PC-3 (cell line): ENCODE measurements at regions not wholly inside any gene's neighbourhood (a gene's known extent, or its start where the extent isn't known, plus 50 kb on each side); places are given as distances from the start of the nearest gene placed in this dataset.

Experiments
- ATAC-seq: fragments of 200-7000 bp; cut with Tn5 transposase; 2 replicates; pipeline ENCODE4 v1.9.1; 2020; ENCODE audit warnings: mild to moderate bottlenecking, moderate library complexity
- BruUV-seq: library from RNA; stranded (reverse); fragments of 400-500 nt; replicated peaks from 2 replicates; lab custom pipeline; 2021; lab: Mats Ljungman, UMichigan
- CTCF ChIA-PET: fragments of 300-600 bp; sonication (Branson Sonifier 250); formaldehyde crosslinking; loops from one replicate; lab custom pipeline; 2022; ENCODE audit warnings: antibody characterized with exemption; lab: Charles Lee
- POLR2A ChIA-PET: fragments of 300-600 bp; sonication (Branson Sonifier 250); formaldehyde crosslinking; loops from one replicate; lab custom pipeline; 2022; ENCODE audit warnings: antibody characterized with exemption; ENCODE audit not compliant: unreplicated experiment; lab: Charles Lee
- DNase-seq: peaks from one replicate; pipeline ENCODE4 v3.0.0-alpha.2; 2015
- H2AFZ ChIP-seq: fragments of 300-600 bp; sonication (generic); 2 replicates; pipeline ENCODE4 v1.6.0; 2016; ENCODE audit warnings: antibody characterized with exemption, low read length
- H3F3A ChIP-seq: fragments of 300-600 bp; sonication (generic); one replicate; pipeline ENCODE4 v1.6.0; 2017; ENCODE audit warnings: antibody characterized with exemption, low read length, control low read depth, mild to moderate bottlenecking; ENCODE audit not compliant: unreplicated experiment
- H3K27ac ChIP-seq: fragments of 300-600 bp; sonication (generic); 2 replicates; pipeline ENCODE4 v1.5.1; 2016; ENCODE audit warnings: mild to moderate bottlenecking, low read length
- H3K27me3 ChIP-seq: fragments of 300-600 bp; sonication (generic); 2 replicates; pipeline ENCODE4 v1.6.1; 2016; ENCODE audit warnings: low read length, mixed read lengths
- H3K36me3 ChIP-seq: fragments of 300-600 bp; sonication (generic); 2 replicates; pipeline ENCODE4 v1.6.1; 2016; ENCODE audit warnings: low read depth, mixed run types, low read length, mixed read lengths
- H3K4me1 ChIP-seq: fragments of 300-600 bp; sonication (generic); 2 replicates; pipeline ENCODE4 v1.5.1; 2016; ENCODE audit warnings: low read length; ENCODE audit not compliant: insufficient read depth
- H3K4me2 ChIP-seq: fragments of 300-600 bp; sonication (generic); 2 replicates; pipeline ENCODE4 v1.6.0; 2016; ENCODE audit warnings: low read length
- H3K4me3 ChIP-seq: fragments of 300-600 bp; sonication (generic); 2 replicates; pipeline ENCODE4 v1.5.1; 2016; ENCODE audit warnings: mild to moderate bottlenecking, low read length, mixed read lengths
- H3K79me2 ChIP-seq: fragments of 300-600 bp; sonication (generic); 2 replicates; pipeline ENCODE4 v1.6.1; 2017; ENCODE audit warnings: low read length, mixed read lengths
- H3K9ac ChIP-seq: fragments of 300-600 bp; sonication (generic); 2 replicates; pipeline ENCODE4 v1.6.0; 2016; ENCODE audit warnings: mild to moderate bottlenecking, low read length
- H3K9me2 ChIP-seq: fragments of 300-600 bp; sonication (generic); replicated peaks from 2 replicates; pipeline ENCODE4 v1.6.1; 2016; ENCODE audit warnings: mixed run types, low read length, mixed read lengths
- H3K9me3 ChIP-seq: fragments of 300-600 bp; sonication (generic); 2 replicates; pipeline ENCODE4 v1.6.1; 2016; ENCODE audit warnings: low read length, mixed read lengths
- H4K20me1 ChIP-seq: fragments of 300-600 bp; sonication (generic); 2 replicates; pipeline ENCODE4 v1.6.1; 2016; ENCODE audit warnings: low read length, mixed read lengths
- EZH2 ChIP-seq: fragments of 300-600 bp; sonication (generic); IDR thresholded peaks from one replicate; pipeline ENCODE4 v1.6.1; 2017; ENCODE audit warnings: antibody characterized with exemption, mild to moderate bottlenecking, low read length; ENCODE audit not compliant: unreplicated experiment
- EZH2phosphoT487 ChIP-seq: fragments of 300-600 bp; sonication (generic); IDR thresholded peaks from 2 replicates; pipeline ENCODE4 v1.6.1; 2018; ENCODE audit warnings: mild to moderate bottlenecking, antibody characterized with exemption, low read length, borderline replicate concordance
- intact Hi-C: fragments of 100-400 bp; cut with micrococcal nuclease; formaldehyde crosslinking; loops from 2 replicates; pipeline ENCODE4 v1.9.0; 2023
- TF ChIP-seq, protein P1 (sequence below): fragments of 300-600 bp; sonication (generic); conservative IDR thresholded peaks from 2 replicates; pipeline ENCODE4 v1.5.1; 2017; ENCODE audit warnings: antibody characterized with exemption, low read depth, mild to moderate bottlenecking, low read length

DNA sequence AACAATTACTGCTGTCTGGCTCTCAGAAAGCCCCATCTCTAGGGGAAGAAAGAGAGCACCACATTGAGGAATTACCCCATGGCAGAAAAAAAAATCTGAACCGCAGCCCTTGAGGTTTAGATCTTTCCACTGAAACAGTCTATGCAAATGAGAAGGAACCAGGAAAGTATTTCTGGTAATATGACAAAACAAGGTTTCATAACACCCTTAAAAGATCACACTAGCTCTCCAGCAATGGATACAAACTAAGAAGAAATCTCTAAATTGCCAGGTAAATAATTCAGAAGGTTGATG, 427.1 kb downstream of the PRELID2 start:
- ChIA-PET POLR2A (no interaction called here), CTCF (no interaction called here)
- H3K4me3 ChIP-seq = no peak overlapping the region
- H3K27me3 ChIP-seq = no peaks in the 10 kb centered on the region
- no peak overlapping the region for H3K9ac ChIP-seq
- no peaks in the 10 kb centered on the region for H3K4me1 ChIP-seq
- no peaks in the 10 kb centered on the region for H4K20me1 ChIP-seq
- TF ChIP-seq EZH2phosphoT487 (no peak), EZH2 (no peak)
- TF ChIP-seq, protein P1, sequence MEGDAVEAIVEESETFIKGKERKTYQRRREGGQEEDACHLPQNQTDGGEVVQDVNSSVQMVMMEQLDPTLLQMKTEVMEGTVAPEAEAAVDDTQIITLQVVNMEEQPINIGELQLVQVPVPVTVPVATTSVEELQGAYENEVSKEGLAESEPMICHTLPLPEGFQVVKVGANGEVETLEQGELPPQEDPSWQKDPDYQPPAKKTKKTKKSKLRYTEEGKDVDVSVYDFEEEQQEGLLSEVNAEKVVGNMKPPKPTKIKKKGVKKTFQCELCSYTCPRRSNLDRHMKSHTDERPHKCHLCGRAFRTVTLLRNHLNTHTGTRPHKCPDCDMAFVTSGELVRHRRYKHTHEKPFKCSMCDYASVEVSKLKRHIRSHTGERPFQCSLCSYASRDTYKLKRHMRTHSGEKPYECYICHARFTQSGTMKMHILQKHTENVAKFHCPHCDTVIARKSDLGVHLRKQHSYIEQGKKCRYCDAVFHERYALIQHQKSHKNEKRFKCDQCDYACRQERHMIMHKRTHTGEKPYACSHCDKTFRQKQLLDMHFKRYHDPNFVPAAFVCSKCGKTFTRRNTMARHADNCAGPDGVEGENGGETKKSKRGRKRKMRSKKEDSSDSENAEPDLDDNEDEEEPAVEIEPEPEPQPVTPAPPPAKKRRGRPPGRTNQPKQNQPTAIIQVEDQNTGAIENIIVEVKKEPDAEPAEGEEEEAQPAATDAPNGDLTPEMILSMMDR = no peak
- DNase-seq (no peak), ATAC-seq (no peak)
- no peaks in the 10 kb centered on the region for H3F3A ChIP-seq
- intact Hi-C loops = no loop called here
- no TSS peak for BruUV-seq
- no peak overlapping the region for H2AFZ ChIP-seq
- no peaks in the 10 kb centered on the region for H3K79me2 ChIP-seq
- no peaks in the 10 kb centered on the region for H3K9me2 ChIP-seq
- no peaks in the 10 kb centered on the region for H3K36me3 ChIP-seq
- no peak overlapping the region for H3K27ac ChIP-seq
- no peak overlapping the region for H3K4me2 ChIP-seq
- no peaks in the 10 kb centered on the region for H3K9me3 ChIP-seq

DNA sequence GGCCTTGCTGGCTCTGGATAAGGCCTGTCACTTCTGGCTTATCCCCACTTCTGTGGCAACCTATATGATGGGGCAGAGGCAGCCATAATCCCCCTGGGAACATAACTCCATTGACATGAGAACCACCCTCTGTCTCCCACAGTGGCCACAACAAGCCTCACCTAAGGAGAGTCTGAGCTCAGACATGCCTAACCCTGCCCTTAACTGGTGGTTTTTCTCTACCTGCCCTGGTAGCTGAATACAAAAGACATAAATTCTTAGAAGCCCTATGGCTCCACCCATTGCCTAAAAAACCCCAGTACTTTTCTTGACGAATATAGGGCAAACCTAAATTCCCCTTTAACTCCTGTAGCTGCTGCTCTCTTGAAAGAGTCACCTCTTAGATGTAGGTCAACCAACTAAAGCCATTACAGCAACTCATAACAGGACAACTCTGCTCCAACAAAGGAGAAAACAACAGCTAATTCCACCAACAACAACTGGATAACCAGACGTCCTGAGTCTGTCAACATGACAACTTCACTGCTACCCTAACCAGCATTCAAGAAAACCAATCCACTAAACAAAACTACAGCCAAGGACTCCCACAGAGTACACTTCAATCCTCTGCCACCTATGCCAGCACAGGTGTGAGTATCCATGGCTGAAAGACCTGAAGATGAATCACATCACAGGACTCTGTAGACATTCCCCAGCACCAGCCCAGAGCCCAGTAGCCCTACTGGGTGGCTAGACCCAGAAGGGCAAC, 427.7 kb downstream of the PRELID2 start:
- DNase-seq = no peak
- H3K4me2 ChIP-seq = no peak overlapping the region
- H3F3A ChIP-seq = no peaks in the 10 kb centered on the region
- H3K4me1 ChIP-seq = no peaks in the 10 kb centered on the region
- CTCF ChIA-PET = no interaction called here
- ATAC-seq = no peak
- H3K9me3 ChIP-seq = no peaks in the 10 kb centered on the region
- H3K4me3 ChIP-seq = no peak overlapping the region
- no peaks in the 10 kb centered on the region for H3K27me3 ChIP-seq
- H3K27ac ChIP-seq = no peak overlapping the region
- no TSS peak for BruUV-seq
- intact Hi-C loops = no loop called here
- no peak overlapping the region for H3K9ac ChIP-seq
- POLR2A ChIA-PET = no interaction called here
- H3K79me2 ChIP-seq = no peaks in the 10 kb centered on the region
- TF ChIP-seq EZH2 (no peak), EZH2phosphoT487 (no peak)
- TF ChIP-seq, protein P1 = no peak
- H3K9me2 ChIP-seq = no peaks in the 10 kb centered on the region
- no peaks in the 10 kb centered on the region for H4K20me1 ChIP-seq
- no peak overlapping the region for H2AFZ ChIP-seq
- H3K36me3 ChIP-seq = no peaks in the 10 kb centered on the region

DNA sequence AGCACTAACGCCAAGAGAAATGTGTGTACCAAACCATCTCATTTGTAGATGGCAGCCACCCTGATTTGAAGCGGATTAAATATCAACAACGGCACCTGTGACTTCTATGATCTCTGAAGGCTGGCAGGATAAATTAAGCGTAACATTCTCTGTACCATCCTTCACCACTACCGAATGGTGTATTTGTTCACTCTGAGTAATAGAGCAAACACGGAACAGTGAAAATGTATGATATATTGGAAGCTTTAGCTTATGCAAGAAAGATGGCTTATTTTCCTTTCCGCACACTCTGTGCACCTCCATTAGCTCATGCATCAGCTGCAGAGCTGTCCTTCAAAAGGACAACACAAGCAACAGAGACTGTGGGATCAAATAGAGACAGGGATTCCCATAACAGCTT, 431.1 kb downstream of the PRELID2 start:
- CTCF ChIA-PET = no interaction called here
- no peaks in the 10 kb centered on the region for H3K9me3 ChIP-seq
- H3K79me2 ChIP-seq = no peaks in the 10 kb centered on the region
- no peak overlapping the region for H3K4me2 ChIP-seq
- no peaks in the 10 kb centered on the region for H3K36me3 ChIP-seq
- no peaks in the 10 kb centered on the region for H3K4me1 ChIP-seq
- H3K27ac ChIP-seq = no peak overlapping the region
- H3F3A ChIP-seq = no peaks in the 10 kb centered on the region
- no peaks in the 10 kb centered on the region for H4K20me1 ChIP-seq
- peak; percentile 83 for ATAC-seq
- intact Hi-C loops = no loop called here
- no peaks in the 10 kb centered on the region for H3K27me3 ChIP-seq
- no peak overlapping the region for H3K4me3 ChIP-seq
- POLR2A ChIA-PET = no interaction called here
- H3K9ac ChIP-seq = no peak overlapping the region
- no peak for TF ChIP-seq EZH2
- TF ChIP-seq, protein P1 = no peak
- no peak for TF ChIP-seq EZH2phosphoT487
- no peaks in the 10 kb centered on the region for H3K9me2 ChIP-seq
- no TSS peak for BruUV-seq
- peak; percentile 28 for DNase-seq
- no peak overlapping the region for H2AFZ ChIP-seq
